Esophagus mucosa (tissue), 1 donor: ENCODE measurements at regions not wholly inside any gene's neighbourhood (a gene's known extent, or its start where the extent isn't known, plus 50 kb on each side); places are given as distances from the start of the nearest gene placed in this dataset.
"Not testable (repeated sequence)": the region's sequence is repeated elsewhere in the genome, so short reads cannot be mapped to it uniquely, and the experiment has no call there.

Experiments used
- ATAC-seq: fragments of 200-7000 bp; cut with Tn5 transposase; one replicate; pipeline ENCODE4 v1.9.1; 2020
- donor health status: DM: yes; HTN: yes; CAD: no.

GRCh38 chr5:61215996-61216395, 53.7 kb upstream of the SMIM15 start:
- no peak for ATAC-seq

DNA sequence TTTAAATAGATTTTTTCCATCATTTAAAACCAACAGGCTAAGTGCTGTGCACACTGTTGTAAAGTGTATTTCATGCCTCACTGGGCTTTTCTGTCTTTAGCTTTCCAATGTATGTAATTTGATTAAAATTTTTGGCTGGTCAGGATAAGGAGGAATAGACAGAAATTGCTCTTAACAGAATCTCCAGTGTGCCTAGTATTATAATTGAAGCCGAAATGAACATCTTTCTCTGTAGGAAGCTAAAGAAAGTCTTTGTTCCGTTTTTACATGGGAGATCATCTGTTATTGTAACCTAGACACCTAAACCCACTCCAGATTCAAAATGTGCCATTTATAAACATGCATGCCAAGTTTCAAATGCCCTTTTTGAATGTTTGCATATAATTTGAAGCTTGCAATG, 54.5 kb upstream of the SMIM15 start:
- no peak for ATAC-seq

DNA sequence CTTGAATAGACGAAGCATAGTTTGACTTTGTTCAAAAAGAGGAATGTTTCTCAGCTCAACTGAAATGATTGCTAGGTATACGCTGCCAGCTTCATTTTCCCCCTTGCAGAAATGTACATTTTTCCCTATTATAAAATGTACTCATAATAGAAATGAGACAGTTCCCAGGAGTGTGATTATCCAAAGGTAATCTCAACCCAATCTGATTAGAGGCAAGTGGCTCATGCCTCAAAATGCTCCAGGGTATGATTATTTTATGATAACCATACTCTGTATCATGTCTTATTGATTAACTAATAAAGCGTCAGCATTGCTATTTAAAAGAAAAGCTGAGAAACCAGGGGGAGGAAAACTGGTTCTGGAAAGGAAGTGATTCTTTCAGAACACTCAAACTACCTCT, 54.9 kb upstream of the SMIM15 start:
- ATAC-seq = no peak

DNA sequence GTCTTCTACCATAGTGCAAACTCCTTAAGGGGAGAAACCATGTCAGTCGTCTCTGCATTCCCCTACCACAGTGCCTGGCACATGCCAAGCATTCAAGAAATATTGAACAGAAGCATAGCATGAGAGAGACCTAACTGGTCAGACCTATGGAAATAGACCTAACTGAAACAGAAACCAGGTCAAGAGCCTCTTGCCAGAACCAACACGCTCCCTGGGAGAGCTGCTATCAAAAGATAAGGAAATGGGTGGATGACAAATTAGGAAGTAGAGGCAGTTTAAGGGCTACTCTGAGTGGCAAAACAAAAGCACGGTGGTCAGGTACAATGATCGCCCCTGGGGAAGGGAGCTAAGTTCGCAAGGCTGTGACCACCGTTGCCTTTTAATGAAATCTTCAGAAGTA, 66.0 kb upstream of the SMIM15 start:
- ATAC-seq = no peak

DNA sequence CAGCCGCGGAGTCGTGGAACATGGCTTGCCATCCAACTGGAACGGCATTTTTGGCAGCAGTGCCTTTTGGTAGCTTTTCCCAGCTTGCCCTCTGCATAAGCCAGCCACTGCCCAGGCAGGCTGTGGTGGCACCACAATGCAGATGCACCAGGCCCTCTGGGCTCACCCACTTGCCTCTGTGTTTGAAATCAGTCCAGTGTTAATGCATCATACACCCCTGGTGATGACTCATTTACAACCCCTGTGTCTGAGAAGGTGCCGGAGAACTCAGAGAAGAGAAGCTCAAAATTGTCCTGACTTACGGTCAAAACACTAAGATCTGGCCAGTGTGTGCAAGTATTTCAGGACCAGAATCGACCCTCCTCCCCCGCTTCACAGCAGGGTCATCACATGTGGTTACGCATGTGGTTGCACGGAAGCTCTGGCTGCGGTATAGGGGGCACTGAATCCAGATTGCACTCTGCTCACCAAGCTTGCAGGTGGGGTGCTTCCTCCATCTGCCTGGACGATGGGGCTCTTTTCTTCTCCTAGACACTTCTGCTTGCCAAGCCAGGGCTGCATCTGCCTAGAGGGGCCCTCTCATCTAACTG, 66.5 kb upstream of the SMIM15 start:
- ATAC-seq = peak; percentile 88

GRCh38 chr5:61229416-61229815, 67.1 kb upstream of the SMIM15 start:
- no peak for ATAC-seq

- ATAC-seq = no peak
Observed at GRCh38 chr5:61230492-61230891, 68.2 kb upstream of the SMIM15 start.

GRCh38 chr5:61231813-61232212, 69.5 kb upstream of the SMIM15 start:
- no peak for ATAC-seq

- no peak for ATAC-seq
Observed at GRCh38 chr5:61232490-61233050, 70.3 kb upstream of the SMIM15 start.

GRCh38 chr5:61234019-61234418, 71.8 kb upstream of the SMIM15 start:
- no peak for ATAC-seq

- ATAC-seq = not testable (repeated sequence)
Observed at GRCh38 chr5:61236715-61237114, 74.4 kb upstream of the SMIM15 start.

DNA sequence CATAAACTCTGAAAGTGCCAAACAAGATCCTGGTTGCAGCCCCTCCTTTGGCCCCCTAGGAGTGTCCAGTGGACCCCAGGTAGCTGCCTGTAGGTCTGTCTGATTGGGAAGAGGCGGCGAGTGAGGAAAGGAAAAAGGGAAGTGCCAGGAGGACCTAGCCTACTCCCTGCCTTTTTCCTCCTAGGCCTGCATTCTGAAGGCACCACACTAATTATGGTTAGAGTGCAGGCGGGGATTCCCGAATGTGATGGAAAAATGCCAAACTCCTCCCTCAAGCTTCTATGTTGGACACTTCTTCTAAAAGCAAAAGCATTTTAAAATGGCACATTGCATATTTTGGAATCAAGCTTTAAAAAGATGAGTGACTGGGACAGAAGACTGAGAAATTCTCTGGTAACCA, 83.2 kb upstream of the SMIM15 start:
- no peak for ATAC-seq

DNA sequence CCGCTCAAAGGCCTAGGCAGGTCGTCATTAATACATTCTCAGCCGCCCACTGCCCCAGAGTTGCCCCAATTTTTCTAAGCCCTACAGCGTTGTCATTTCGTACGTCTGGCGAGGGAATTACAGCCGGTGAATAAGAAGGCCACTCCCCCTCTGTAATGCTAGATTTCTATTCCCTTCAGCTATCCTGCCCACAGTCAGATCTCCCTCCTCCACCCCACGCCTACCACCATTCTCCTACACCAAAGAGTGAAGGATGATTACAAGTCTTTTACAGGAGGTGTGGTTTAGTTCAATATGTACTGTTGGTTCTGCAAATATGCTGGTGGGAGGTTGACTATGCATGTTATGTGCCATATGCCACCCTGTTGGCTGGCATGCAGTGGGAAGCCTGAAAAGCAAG, 83.7 kb upstream of the SMIM15 start:
- no peak for ATAC-seq

DNA sequence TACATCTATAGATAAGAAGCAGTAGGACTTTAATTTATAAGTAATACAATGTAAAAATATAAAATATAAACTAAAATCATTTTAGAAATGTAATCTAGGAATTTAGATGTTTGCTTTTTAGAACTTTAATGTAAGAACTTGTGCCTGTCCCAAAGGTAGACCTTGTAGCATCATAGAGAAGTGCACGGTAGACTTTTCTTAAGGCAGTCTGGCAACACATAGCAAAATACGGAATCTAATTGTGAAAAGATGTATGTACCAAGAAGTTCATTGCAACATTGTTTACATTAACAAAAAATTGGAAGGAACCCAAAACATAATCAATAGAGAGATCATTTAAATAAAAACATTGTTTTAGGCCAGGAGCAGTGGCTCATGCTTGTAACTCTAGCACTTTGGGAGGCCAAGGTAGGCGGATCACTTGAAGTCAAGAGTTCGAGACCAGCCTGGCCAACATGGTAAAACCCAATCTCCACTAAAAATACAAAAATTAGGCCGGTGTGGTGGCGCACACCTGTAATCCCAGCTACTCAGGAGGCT, 84.6 kb upstream of the SMIM15 start:
- no peak for ATAC-seq

- no peak for ATAC-seq
Observed at GRCh38 chr5:61251874-61252642, 80.0 kb upstream of the ZSWIM6 start.

- ATAC-seq = no peak
Observed at GRCh38 chr5:61252643-61252925, 79.5 kb upstream of the ZSWIM6 start.

DNA sequence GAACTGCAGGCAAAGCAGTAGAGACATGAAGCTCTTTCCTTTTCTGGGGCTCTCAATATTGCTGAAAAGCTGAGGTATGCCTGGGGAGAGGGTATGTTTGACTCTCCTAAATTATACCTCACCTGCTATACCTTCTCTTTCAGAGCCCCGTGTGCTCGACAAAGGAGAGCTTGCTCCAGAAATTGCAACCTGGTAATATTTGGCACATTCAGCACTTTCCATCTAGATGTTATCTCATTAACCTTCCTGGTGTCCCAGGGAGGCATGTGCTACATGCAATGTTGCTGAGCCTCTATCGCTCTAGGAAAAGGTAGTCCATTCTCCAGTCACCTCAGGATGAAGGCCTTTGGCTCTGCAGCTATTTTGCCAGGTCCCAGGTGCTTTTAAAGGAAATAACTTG, 78.5 kb upstream of the ZSWIM6 start:
- no peak for ATAC-seq

DNA sequence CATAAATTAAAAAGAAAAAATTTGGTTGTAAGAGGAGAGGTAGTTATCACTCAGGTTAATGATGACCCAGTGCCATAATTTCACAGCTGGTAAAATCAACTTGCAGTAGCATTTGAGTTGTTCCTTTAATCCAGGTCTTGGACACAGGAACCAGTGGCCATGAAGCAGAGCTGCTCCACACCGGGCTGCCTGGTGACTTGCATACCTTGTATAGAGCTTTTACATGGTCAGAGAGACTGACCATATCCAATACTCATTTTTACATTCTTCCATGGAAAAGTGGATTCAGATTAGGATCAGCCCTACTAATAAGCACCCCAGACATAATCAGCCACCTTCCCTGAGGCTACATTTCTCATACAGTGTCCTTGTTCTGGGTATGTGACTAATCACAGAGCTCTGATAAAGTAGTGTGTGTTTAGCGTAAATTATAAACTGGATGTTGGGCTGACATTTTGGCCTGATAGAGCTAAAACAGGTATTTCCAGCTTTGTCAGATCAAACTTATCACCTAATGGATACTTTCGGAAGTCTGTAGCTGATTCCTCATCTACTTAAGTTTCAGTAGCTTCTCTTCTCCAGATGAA, 77.0 kb upstream of the ZSWIM6 start:
- no peak for ATAC-seq

DNA sequence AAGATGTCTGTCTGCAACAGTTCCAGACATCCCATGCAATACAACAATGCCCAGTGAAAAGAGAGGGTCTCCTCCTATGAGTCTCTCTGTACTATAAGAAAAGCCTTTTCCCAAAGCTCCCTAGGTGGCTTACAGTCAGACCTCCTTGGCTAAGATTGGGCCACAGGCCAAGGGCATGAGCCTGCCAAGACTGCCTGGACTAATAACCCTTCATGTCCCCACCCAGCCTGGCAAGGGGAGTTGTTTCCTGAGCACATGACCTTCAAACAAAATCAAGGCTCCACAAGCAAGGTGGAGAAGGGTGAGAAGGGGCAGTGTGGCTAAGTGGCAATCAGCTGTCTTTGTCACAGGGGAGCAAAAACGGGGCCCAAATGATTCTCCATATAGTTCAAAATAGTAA, 75.6 kb upstream of the ZSWIM6 start:
- no peak for ATAC-seq

- ATAC-seq = no peak
Observed at GRCh38 chr5:61257421-61257820, 74.6 kb upstream of the ZSWIM6 start.

- no peak for ATAC-seq
Observed at GRCh38 chr5:61261136-61261535, 70.9 kb upstream of the ZSWIM6 start.

- ATAC-seq = no peak
Observed at GRCh38 chr5:61262080-61262479, 70.0 kb upstream of the ZSWIM6 start.

- ATAC-seq = no peak
Observed at GRCh38 chr5:61263072-61263471, 69.0 kb upstream of the ZSWIM6 start.
